ENCODE measurements at regions not wholly inside any gene's neighbourhood (a gene's known extent, or its start where the extent isn't known, plus 50 kb on each side); places are given as distances from the start of the nearest gene placed in this dataset.

DNA sequence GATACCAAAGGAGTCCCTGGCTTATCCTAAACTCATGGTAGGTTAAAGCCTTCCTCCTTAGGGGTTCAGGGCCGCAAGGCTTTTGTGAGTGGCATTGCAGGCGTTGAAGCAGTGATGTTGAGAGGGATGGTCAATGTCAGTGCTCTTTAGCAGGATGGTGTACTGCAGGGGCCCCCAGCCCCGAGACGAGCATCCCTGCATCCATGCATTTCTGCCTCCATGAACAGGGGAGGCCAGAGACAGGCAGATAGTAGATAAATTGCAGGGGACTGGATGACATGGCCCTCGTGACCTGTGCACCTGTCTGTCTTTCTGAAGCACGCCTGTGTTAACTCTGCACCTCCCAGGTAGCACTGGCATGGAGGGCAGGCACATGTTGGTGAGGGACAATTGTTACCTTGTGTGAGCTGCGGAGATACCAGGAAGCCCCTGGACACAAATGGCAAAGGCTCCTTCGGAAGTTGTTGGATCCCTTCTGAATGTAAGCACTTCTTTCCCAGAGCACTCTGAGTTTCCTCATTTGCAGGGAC is 133.5 kb downstream of the SNRPN start:
- TF ChIP-seq, protein P1, sequence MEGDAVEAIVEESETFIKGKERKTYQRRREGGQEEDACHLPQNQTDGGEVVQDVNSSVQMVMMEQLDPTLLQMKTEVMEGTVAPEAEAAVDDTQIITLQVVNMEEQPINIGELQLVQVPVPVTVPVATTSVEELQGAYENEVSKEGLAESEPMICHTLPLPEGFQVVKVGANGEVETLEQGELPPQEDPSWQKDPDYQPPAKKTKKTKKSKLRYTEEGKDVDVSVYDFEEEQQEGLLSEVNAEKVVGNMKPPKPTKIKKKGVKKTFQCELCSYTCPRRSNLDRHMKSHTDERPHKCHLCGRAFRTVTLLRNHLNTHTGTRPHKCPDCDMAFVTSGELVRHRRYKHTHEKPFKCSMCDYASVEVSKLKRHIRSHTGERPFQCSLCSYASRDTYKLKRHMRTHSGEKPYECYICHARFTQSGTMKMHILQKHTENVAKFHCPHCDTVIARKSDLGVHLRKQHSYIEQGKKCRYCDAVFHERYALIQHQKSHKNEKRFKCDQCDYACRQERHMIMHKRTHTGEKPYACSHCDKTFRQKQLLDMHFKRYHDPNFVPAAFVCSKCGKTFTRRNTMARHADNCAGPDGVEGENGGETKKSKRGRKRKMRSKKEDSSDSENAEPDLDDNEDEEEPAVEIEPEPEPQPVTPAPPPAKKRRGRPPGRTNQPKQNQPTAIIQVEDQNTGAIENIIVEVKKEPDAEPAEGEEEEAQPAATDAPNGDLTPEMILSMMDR (IDR thresholded peaks at IDR 0.05; ENCODE audit: low read depth, low read length), result no peak
- TF ChIP-seq MAX (IDR thresholded peaks at IDR 0.05; ENCODE audit: low read depth, low read length), result no peak
- TF ChIP-seq POLR2A (IDR thresholded peaks at IDR 0.05; ENCODE audit: extremely low read depth, insufficient read length), result no peak
- TF ChIP-seq MYC (IDR thresholded peaks at IDR 0.05; ENCODE audit: low read depth, low read length), result no peak

Measured in NB4 (cell line).